ENCODE measurements at regions not wholly inside any gene's neighbourhood (a gene's known extent, or its start where the extent isn't known, plus 50 kb on each side); places are given as distances from the start of the nearest gene placed in this dataset.
"Not testable (repeated sequence)": the region's sequence is repeated elsewhere in the genome, so short reads cannot be mapped to it uniquely, and the experiment has no call there.

DNA sequence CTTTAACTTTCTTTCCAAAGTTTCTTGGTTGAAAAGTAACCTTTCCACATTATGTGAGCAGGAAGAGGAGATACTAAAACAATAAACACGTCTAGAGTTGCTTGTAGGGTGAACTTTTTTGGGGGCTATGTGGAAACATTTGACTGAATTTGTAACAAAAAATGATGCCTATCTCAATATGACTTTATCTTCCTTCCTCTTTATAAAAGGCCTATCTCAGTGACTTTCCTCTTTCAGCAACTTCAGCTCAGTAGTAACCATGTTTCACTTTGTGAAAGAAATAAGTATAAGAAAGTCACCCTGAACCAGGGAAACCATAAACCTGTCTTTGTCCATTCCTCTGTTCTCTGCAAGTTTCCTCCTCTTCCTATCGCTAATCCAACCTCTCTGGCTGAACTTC, 124.7 kb upstream of the TMEM164 start:
- H3K4me3 ChIP-seq (ENCODE audit: low read depth, low read length): no peak overlapping the region
- TF ChIP-seq, protein P1, sequence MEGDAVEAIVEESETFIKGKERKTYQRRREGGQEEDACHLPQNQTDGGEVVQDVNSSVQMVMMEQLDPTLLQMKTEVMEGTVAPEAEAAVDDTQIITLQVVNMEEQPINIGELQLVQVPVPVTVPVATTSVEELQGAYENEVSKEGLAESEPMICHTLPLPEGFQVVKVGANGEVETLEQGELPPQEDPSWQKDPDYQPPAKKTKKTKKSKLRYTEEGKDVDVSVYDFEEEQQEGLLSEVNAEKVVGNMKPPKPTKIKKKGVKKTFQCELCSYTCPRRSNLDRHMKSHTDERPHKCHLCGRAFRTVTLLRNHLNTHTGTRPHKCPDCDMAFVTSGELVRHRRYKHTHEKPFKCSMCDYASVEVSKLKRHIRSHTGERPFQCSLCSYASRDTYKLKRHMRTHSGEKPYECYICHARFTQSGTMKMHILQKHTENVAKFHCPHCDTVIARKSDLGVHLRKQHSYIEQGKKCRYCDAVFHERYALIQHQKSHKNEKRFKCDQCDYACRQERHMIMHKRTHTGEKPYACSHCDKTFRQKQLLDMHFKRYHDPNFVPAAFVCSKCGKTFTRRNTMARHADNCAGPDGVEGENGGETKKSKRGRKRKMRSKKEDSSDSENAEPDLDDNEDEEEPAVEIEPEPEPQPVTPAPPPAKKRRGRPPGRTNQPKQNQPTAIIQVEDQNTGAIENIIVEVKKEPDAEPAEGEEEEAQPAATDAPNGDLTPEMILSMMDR (IDR thresholded peaks at IDR 0.05; ENCODE audit: low read depth, low read length): no peak

DNA sequence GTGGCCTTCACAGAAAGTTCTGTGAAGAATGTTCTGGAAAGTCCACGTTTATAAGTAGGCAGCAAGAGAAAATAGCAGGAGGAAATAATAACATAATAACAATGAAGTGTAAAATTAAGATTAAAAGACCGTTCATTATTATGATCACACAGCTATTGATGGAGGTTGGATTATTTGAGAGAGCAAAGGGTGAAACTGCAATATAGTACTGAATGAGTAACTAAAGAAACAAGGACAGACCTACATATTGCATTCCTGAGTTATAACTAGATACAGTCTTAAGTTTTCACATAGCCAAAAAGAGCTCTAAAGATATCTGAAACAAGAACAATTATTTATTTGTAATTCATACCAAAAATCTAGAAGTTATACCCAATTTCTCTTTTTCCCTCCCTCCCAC, 122.9 kb upstream of the TMEM164 start:
- no peak overlapping the region for H3K4me3 ChIP-seq (ENCODE audit: low read depth, low read length)
- TF ChIP-seq, protein P1 (IDR thresholded peaks at IDR 0.05; ENCODE audit: low read depth, low read length): no peak

DNA sequence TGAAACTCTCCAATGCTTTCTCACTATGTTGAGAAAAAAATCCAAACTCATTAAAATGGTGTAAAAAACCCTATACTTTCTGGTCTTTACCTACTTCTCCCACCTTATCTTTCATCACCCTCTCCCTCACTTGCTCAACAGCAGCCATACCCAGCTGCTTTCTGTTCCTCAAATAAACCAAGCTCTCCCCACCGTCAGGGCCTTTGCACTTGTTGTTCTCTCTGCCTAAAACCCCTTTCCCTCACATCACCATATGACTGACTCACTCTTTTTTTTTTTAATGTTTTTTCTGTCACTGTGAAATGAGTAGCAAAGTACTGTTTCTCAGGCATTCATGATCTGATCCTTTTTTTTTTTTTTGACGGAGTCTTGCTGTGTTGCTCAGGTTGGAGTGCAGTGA, 122.3 kb upstream of the TMEM164 start:
- TF ChIP-seq, protein P1 (IDR thresholded peaks at IDR 0.05; ENCODE audit: low read depth, low read length): no peak

DNA sequence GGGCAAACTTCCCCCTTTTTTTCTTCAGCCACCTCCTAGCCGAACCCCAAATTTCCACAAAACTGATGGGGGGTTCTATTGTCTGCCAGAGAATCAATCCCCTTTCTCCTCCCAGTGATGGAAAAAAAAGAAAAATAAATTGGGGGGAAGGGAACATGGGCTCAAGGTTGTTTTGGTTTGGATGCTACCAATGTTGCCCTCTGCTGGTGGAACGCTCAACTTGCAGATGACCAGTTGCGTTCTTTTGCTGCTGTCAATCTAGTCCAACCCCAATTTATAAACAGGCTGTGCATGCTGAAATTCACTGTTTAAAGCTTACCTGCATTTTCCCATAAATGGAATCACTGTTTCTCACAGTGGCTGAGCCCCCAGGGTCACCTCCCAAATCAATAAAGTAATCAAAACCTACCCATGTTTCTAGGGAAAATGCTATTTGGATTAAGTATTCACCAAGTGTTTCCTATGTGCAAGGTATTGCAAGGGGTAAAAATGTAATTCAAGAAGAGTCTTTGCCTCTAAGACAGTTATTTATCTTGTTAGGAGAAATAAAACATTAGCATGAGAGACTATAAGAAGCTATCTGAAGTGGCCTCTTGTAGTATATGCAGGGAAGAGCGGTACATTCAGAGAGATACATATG, 116.7 kb upstream of the TMEM164 start:
- no peak overlapping the region for H3K4me3 ChIP-seq (ENCODE audit: low read depth, low read length)
- TF ChIP-seq, protein P1 (IDR thresholded peaks at IDR 0.05; ENCODE audit: low read depth, low read length): peak; percentile 65

More for the DNA sequence above, 122.3 kb upstream of the TMEM164 start:
- no peak overlapping the region for H3K4me3 ChIP-seq (ENCODE audit: low read depth, low read length)

DNA sequence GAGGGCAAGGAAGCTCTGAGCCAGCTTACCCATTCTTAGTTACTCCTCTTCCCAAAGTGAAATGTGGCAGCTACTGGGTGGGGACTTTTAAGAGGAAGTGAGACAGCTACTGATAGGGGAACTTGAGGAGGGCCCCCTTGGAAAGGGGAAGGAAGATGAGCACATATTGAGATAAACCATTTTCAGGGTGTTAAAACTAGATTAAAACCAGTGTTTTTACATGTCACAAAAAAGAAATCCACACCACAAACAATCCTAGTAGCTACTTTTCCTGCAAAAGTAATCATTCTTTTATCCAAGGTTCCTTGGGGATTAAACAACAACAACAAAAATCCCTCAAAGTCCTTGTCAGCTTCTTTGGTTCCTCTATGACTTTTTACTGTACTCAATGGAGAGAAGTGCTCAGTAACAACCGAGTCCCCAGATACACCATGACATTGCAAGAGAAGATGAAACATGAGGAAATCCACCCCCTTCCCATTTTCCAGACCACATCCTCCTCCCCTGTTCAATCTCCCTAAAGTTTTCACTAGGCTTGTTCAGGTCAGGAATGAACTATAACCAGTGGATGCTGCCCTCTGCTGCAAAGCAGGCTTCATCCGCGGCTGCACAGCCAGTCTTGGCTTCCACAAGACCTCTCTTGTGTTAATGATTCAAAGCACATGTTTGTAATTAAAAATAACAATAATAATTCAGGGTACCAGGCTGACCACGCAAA, 113.5 kb upstream of the TMEM164 start:
- no peak overlapping the region for H3K4me3 ChIP-seq (ENCODE audit: low read depth, low read length)
- TF ChIP-seq, protein P1 (IDR thresholded peaks at IDR 0.05; ENCODE audit: low read depth, low read length): peak; percentile 24; the same call in 1 of the 2 replicates

DNA sequence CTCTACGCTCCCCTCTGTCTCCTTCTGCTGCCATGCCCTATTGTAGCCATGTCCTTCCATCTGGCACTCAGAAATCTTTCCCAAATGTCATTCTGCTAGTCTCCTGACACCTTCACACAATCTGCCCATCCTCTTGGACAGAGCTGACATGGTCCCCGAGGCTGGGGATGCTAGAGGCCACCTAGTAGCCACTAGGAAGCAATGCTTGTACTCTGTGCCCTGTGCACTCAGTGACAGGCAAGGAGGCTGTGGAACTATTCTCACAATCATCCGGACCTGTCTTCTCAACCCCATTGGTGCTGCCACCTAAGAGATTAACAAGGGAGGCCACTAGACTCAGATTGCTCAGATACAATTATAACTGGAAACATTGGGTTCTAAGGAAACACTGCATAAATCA, 112.6 kb upstream of the TMEM164 start:
- TF ChIP-seq, protein P1 (IDR thresholded peaks at IDR 0.05; ENCODE audit: low read depth, low read length): no peak
- no peak overlapping the region for H3K4me3 ChIP-seq (ENCODE audit: low read depth, low read length)

DNA sequence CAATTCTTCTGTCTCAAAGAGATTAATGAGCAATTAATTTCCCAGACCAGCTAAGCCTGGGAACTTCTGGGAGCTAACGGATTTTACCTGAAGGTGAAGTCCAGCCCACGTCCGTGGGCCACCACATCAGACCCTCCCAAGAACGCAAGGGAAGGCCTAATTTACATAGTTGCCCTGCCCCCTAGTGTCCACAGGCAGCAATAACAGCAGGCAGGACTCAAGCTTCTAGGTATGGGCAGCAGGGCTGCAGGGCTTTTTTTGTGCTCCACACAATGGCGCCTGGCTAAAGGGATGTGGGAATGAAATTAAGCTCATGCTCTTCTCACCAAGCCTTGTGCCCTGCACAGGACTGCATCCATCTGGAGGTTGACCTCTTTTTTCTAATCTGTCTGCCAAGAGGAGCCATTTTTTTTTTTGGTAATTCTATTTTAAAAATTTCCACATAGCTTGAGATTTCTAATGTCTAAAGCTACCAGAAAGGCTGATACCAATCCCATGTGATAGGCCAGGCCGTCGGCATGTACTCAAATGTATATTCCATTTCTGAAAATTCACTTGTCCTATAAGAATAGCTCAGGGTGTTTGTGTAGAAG, 111.9 kb upstream of the TMEM164 start:
- TF ChIP-seq, protein P1 (IDR thresholded peaks at IDR 0.05; ENCODE audit: low read depth, low read length): peak; percentile 94
- no peak overlapping the region for H3K4me3 ChIP-seq (ENCODE audit: low read depth, low read length)

DNA sequence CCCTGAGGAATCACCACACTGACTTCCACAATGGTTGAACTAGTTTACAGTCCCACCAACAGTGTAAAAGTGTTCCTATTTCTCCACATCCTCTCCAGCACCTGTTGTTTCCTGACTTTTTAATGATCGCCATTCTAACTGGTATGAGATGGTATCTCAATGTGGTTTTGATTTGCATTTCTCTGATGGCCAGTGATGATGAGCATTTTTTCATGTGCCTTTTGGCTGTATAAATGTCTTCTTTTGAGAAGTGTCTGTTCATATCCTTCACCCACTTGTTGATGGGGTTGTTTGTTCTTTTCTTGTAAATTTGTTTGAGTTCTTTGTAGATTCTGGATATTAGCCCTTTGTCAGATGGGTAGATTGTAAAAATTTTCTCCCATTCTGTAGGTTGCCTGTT, 106.9 kb upstream of the TMEM164 start:
- H3K4me3 ChIP-seq (ENCODE audit: low read depth, low read length): not testable (repeated sequence)
